HL-60/S4 (cell line): ENCODE measurements at regions not wholly inside any gene's neighbourhood (a gene's known extent, or its start where the extent isn't known, plus 50 kb on each side); places are given as distances from the start of the nearest gene placed in this dataset.
"Not testable (repeated sequence)": the region's sequence is repeated elsewhere in the genome, so short reads cannot be mapped to it uniquely, and the experiment has no call there.

Source experiments
- in situ Hi-C: fragments of 300-500 bp; cut with MboI; formaldehyde crosslinking; loops from 2 replicates; pipeline ENCODE4 v1.14.3; 2022; ENCODE audit warnings: low sequenced_read_pairs

DNA sequence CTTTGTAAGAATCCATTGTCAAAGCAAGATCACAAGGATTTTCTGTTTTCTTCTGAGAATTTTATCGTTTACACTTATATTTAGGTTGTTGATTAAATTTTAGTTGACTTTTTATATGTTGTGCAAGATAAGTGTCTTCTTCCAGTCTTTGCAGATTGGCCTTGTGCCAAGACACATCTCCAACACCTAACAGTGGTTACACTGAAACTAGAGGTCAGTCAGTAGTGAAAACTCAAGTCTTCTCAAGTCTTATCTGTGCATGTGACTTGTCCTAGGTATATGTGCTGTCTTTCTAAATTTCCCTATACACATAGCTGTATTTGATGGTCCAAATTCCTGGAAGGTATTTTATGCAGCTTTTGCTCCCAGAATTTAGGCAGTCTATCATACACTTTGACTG lies 1183.2 kb upstream of the B3GALT2 start:
- in situ Hi-C loops = no loop called here

DNA sequence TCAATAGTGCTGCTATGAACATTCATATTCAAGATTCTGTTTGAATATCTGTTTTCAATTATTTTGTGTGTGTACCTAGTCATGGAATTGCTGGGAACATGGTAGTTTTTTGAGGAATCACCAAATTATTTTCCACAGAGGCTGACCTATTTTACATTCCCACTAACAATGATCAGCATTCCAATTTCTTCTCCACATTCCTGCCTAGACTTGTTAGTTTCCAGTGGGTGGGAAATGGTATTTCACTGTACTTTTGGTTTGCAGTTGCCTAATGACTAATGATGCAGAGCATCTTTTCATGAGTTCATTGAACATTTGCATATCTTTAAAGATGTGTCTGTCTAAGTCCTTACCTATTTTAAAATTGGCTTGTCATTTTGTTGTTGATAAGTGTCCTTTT lies 1182.6 kb upstream of the B3GALT2 start:
- in situ Hi-C loops = no loop called here

- in situ Hi-C loops = no loop called here
Observed at GRCh38 chr1:194367121-194367520, 1180.7 kb upstream of the B3GALT2 start.

DNA sequence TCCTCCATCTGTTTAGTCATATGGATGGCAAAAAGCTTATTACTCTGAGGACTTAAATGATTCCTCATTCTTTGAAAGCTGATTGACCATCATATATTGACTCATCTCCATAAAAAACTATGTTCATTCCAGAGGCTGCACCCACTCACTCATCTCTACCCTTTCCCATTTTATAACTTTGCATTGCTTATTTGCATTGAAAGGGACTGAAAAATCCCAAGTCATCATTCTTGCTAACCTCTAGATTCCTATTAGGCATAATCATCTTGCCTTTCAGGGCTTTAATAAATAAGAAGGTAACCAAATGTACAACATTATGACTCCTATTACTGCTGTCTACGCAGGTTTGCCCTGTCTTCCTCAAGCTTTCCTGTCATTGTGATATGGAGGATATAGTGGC lies 1180.3 kb upstream of the B3GALT2 start:
- in situ Hi-C loops = no loop called here

- in situ Hi-C loops = no loop called here
Observed at GRCh38 chr1:194362327-194362726, 1175.9 kb upstream of the B3GALT2 start.

DNA sequence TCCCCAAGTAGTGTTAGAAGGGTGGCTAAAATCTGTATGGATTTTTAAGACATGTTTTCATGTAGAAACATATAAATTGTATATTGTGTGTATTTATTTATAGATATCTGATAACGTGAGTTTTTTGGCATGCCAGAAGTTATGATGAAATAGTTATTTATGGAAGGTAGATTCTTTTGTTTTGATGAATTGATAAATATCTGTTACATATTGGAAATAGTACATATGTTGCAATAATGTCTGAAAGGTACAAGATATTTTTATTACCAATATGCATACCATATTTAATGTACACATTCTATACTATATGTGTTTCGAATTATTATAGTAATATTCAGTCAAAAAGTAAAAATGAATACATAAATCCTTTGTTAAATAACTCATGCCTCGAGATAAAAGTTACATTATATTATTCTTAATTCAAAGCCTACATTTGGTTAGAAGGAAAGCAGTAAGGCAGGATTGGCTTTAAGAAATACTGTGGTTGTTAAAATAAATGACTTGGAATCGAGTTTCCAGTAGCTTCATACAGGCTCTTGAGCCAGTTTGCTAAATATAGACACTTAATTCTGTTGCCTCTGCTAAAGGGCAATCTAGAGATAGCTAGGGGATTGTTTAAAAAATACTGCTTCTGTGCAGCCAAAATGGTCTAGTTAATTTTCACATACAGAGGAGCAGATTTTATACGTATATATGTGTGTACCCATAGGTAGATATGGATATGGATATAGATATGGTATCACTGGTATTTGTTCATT lies 1175.1 kb upstream of the B3GALT2 start:
- in situ Hi-C loops = no loop called here

GRCh38 chr1:194358208-194358581 lies 1171.8 kb upstream of the B3GALT2 start:
- in situ Hi-C loops = no loop called here

- in situ Hi-C loops = not testable (repeated sequence)
Observed at GRCh38 chr1:194357573-194358207, 1171.3 kb upstream of the B3GALT2 start.

DNA sequence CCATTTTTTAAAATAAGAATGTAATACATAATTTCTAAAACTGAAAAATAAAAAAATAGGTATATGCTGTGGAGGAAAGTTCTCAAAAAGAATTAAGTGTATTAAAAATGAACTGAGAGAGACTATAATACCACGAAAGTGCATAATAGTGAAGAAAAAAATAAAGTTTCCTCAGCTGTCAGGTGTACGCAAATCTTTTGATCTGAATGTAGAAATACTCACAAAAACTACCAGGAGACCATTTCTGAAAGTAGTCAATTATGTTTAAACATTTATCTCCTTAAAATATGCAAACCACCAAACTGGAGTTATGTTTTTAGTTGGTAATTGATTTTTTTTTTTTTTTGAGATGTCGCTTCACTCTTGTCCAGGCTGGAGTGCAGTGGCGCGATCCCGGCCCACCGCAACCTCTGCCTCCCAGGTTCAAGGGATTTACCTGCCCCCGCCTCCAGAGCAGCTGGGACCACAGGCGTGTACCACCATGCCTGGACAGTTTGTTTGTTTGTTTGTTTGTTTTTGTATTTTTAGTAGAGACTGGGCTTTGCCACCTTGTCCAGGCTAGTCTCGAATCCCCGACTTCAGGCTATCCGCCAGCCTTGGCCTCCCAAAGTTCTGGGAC lies 1169.2 kb upstream of the B3GALT2 start:
- in situ Hi-C loops = no loop called here

DNA sequence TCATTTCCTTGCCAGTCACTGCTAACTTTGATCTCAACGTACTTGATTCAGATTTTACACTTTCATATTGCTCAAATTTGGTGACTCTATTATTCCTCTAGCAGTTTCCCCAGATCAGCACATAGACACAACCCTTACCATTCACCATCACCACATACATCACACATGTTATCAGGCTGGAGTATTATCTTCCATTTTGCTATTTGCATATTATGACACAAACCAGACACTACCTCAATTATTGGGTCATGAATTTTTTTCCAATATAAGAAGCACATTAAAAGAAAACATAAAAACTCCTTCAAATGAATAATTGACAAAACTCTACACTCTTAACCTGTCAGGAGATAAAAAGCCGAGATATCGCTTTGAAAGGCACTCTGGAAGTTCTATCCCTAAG lies 1166.7 kb upstream of the B3GALT2 start:
- in situ Hi-C loops = no loop called here

- in situ Hi-C loops = no loop called here
Observed at GRCh38 chr1:194347200-194347599, 1160.8 kb upstream of the B3GALT2 start.

GRCh38 chr1:194342484-194343262 lies 1156.3 kb upstream of the B3GALT2 start:
- in situ Hi-C loops = no loop called here

DNA sequence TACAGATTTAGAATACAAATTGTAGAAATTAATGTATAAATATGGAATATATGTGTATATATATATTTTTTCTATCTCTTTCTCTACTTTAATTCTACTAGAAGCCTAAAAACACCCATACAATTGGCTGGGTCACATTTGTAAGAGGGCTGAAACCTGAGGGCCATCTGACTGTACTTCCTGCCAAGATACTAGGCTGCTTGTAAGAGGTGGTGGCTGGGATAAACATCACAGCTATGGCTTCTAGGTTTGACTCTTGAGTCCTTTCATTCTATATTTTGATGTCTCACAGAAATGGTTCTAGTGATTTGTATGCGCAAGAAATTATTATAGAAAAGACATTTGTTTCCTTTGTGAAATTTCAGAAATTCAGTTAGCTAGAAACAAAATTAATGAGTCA lies 1155.2 kb upstream of the B3GALT2 start:
- in situ Hi-C loops = no loop called here

DNA sequence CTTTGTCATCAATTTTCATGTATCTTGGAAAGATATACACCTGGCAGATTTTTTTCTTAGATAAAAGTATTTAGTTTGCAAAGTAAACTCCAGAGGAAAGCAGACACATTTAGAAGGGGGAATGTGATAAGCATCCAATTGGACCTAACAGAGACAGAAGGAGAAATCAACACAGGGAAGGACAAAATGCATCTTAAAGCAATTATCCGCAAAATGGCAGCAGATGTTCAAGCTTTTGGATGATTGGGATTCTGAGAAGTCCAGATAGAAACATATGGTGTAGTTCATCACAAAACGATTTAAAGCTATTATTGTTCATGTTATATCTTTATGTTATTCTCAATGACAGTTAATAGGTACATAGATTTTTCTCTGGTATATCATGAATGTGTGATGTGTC lies 1153.1 kb upstream of the B3GALT2 start:
- in situ Hi-C loops = no loop called here

DNA sequence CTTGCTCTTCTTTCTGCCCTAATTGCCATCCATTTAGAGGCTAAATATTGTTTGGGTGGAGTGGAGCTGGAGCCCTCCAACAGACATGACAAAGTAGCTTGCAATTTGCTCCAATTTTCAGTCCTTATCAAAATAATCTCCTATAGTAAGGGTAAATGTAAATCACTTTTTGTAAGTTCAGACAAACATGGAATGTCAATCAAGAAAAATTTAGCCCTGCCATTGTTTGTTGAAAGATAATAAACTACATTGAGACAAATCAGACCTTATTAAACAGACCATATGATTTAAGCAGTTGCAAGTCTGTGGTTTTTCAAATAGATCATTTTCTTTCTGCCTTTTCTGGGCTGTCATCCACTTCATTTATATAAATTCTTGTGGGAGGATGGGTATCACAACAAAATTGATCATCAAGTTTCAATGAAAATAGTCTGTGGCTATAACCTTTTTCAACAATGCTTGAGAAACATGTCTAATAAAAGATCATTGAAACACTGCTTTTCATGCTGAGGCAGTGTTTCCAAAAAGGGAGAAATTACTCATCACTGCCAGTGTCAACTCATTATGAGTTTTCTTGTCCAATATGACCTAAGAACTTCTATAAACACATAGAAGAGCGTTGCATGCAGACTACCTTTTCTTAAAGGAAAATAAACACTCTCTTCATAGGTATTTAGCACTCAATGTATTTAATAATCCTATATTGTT lies 1152.0 kb upstream of the B3GALT2 start:
- in situ Hi-C loops = no loop called here

DNA sequence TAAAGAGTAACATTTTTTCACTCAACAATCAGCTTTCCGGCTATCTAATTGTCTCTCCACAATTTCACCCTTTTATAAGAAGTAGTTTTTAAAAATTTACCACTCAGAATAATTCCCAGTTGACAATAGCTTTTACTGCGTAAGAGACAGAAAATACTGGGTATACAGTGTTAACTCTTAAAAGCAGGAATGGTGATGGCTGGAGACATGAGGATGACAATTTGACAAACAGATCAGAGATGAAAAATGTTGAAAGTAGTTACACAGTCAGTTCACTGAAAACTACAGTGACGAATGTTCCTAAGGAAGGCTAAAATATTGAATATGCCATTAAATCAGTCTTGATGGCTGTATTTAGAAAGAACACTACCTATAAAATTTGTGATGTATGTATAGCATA lies 1146.8 kb upstream of the B3GALT2 start:
- in situ Hi-C loops = no loop called here

- in situ Hi-C loops = no loop called here
Observed at GRCh38 chr1:194331758-194332157, 1145.3 kb upstream of the B3GALT2 start.

DNA sequence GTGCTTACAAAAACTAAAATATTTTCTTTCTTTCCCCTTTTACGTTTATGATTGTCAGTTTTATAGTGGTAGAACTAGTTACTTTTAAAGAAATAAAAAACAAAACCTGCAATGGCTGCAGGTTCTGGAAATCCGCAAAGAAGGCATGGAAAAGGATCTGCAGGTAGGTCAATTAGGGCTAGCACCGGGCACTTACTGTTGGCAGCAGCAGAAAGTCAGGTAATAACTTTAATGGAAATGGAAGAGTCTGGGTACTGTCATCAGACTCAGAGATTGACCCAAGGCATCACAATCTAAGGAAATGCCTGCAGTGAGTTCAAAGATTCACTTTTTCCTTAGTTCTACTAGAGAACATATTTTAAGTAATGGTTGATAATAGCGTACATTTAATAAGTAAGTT lies 1136.3 kb upstream of the B3GALT2 start:
- in situ Hi-C loops = no loop called here

DNA sequence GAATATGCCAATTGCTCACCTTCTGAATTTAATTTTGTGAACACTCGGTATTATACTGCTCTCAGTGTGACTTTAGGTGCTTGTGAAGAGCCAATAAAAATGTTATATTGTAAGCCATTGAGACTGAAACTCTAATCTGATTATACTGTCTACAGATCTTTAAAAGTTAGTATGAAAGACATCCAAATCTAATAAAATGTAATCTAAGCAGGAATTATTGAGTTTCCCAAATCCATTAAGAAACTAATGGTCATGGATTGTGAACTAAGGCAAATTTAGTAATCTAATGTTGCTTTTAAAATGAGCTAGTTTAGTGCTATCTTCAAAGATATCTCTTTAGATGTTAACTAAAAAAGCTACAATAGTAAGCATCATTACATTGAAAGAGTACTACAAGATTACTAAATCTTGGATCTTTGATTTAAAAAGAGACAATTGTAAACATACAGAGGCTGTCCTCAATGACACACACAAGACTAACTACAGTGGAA lies 1132.4 kb upstream of the B3GALT2 start:
- in situ Hi-C loops = no loop called here

- in situ Hi-C loops = no loop called here
Observed at GRCh38 chr1:194309697-194310096, 1123.3 kb upstream of the B3GALT2 start.

DNA sequence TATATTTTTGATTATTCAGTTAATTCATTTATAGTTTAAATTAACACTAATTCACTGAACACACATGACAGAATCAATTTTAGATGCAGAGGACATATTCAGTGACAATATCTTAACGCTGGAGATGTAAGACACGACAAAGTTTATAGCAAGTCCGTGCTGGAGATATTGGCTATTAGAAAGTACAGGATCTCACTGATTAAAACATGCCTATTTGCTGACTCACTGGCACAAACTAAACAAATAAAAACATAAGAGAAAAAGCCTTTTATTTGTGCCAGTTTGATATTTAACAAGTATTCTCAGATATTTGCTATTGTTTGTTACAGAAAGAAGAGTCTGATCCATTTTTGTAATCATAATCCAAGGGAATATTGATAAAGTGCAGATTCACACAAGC lies 1122.9 kb upstream of the B3GALT2 start:
- in situ Hi-C loops = no loop called here
